Heart left ventricle (tissue), 16 donors: ENCODE measurements at regions not wholly inside any gene's neighbourhood (a gene's known extent, or its start where the extent isn't known, plus 50 kb on each side); places are given as distances from the start of the nearest gene placed in this dataset.

ENCODE experiments used
- ATAC-seq, 4 donors: fragments of 200-7000 bp; cut with Tn5 transposase; one replicate each; pipeline ENCODE4 v1.9.1; 2020 to 2022; ENCODE audit warnings: moderate library complexity in 4 of 4, mild to moderate bottlenecking in 3 of 4, moderate number of reproducible peaks in 1 of 4
- DNase-seq, 5 donors: peaks; one replicate each; pipeline ENCODE4 v3.0.0-alpha.2; 2020
- H3K27ac ChIP-seq, 12 donors: fragments of 200-600 bp; sonication (generic) in 4 of 12; one replicate each; pipeline versions ENCODE4 v1.5.0 to v1.8.0; 2016 to 2022; ENCODE audit warnings: mild to moderate bottlenecking in 2 of 12
- H3K27me3 ChIP-seq, 9 donors: fragments of 200-600 bp; sonication (generic) in 2 of 9; one replicate each; pipeline versions ENCODE4 v1.5.1 to v1.8.0; 2016 to 2022; ENCODE audit warnings: mild to moderate bottlenecking in 3 of 9
- H3K36me3 ChIP-seq, 9 donors: fragments of 200-600 bp; sonication (generic) in 2 of 9; one replicate each; pipeline versions ENCODE4 v1.5.0 to v1.8.0; 2018 to 2022; ENCODE audit warnings: mild to moderate bottlenecking in 2 of 9
- H3K4me1 ChIP-seq, 12 donors: fragments of 200-600 bp; sonication (generic) in 4 of 12; one replicate each; pipeline versions ENCODE4 v1.5.0 to v1.8.0; 2016 to 2022; ENCODE audit warnings: mild to moderate bottlenecking in 3 of 12
- H3K4me3 ChIP-seq, 12 donors: fragments of 200-600 bp; sonication (generic) in 4 of 12; one replicate each; pipeline versions ENCODE4 v1.5.0 to v1.8.0; 2017 to 2022; ENCODE audit warnings: mild to moderate bottlenecking in 9 of 12, moderate library complexity in 4 of 12
- H3K9me3 ChIP-seq, 12 donors: fragments of 200-600 bp; sonication (generic) in 4 of 12; one replicate each; pipeline versions ENCODE4 v1.5.0 to v1.8.0; 2016 to 2022; ENCODE audit warnings: mild to moderate bottlenecking in 1 of 12
- POLR2A ChIP-seq, 2 donors: fragments of 450-650 bp; IDR thresholded peaks; one replicate each; pipeline ENCODE4 v1.6.1; 2017; ENCODE audit warnings: antibody characterized with exemption in 2 of 2, mild to moderate bottlenecking in 2 of 2, moderate library complexity in 2 of 2
- WGBS, 4 donors: extraction: QIAGEN DNeasy Blood & Tissue Kit in 2 of 4; methylation state at CpG; one replicate each; pipeline versions ENCODE4 v1.1.5 to v1.1.7; 2013 to 2018; 5-methylcytosine and 5-hydroxymethylcytosine counted together
- intact Hi-C, 10 donors: fragments of 100-400 bp; cut with DNase I; formaldehyde crosslinking; loops; one replicate each; pipeline versions ENCODE4 v1.11.1 to v1.14.2; 2022
- TF ChIP-seq, protein P1 (sequence below), 12 donors: fragments of 200-600 bp; sonication (generic) in 4 of 12; IDR thresholded peaks; one replicate each; pipeline versions ENCODE4 v1.5.0 to v1.8.0; 2018 to 2022; ENCODE audit warnings: antibody characterized with exemption in 12 of 12, mild to moderate bottlenecking in 5 of 12
- donor health status: ischemic (EF 13 %, LVEDD 7.1; RV severe dilation, severe dysfunction).
- donor health status: healthy with polysubstance abuse.
- donor health status: DM: no; HTN: yes; CAD: no.
- donor health status: DM: no; HTN: no; CAD: no.
- donor health status: ischemic (EF 25% LVEDD 6.9; RV normal size, moderate dysfunction).
- donor health status: ischemic (EF 25% LVEDD 5.7; RV mildly dilated, moderate dysfunction).
- donor health status: healthy.
- donor health status: DM: yes; HTN: yes; CAD: no.
- donor health status: ischemic (EF 35%, LVEDD 5.7; RV mildly dilated, moderate dysfunction).
- donor health status: nonischemic (EF 11% LVEDD 7.7; RV severe dilation, severe dysfunction).
- donor health status: DM: yes; HTN: yes; CAD: no.
- donor health status: PGD.
- donor health status: ischemic (EF 29% LVEDD 5.4; RV normal size, mild dysfunction).
- donor health status: nonischemic (EF 23%, LVEDD 6.1; RV moderate dilation, normal function).

DNA sequence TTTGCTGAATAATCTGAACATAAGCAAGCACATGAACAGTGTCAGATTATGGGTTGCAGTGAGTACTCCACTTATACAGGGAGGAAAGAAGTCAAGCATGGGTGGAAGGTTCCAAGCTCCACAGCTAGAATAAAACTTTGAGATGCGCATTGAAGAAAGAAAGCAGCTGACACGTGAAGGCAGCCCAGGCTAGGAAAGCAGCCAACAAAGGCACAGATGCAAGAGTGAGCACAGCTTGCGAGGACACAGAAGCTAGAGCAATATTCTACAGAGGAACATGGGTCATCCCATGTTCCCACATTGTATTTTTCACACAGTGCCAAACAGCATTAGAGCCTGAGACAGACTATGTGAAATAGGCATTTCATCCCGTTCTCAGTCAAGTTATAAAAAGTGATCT is 194.6 kb upstream of the TBX20 start:
- H3K4me3 ChIP-seq, result no peak overlapping the region
- H3K4me1 ChIP-seq, result peaks cover 0 to 18% (median 0%) of the 10 kb centered on the region in 12 donors
- H3K27me3 ChIP-seq, result peaks cover 0 to 3% (median 0%) of the 10 kb centered on the region in 9 donors
- whole genome bisulfite sequencing, 4 donors, result 45 to 57% (median 54%) methylated on average over 4 of the region's 4 CpGs
- ATAC-seq (no peak), DNase-seq (no peak)
- H3K27ac ChIP-seq, result no peak overlapping the region
- no peaks in the 10 kb centered on the region for H3K36me3 ChIP-seq
- intact Hi-C loops, result loop anchor here in 1 of 10 donors (10.0 kb wide), 1 partner anchor 624 kb away; no protein-coding TSS in a partner anchor
- TF ChIP-seq, protein P1, sequence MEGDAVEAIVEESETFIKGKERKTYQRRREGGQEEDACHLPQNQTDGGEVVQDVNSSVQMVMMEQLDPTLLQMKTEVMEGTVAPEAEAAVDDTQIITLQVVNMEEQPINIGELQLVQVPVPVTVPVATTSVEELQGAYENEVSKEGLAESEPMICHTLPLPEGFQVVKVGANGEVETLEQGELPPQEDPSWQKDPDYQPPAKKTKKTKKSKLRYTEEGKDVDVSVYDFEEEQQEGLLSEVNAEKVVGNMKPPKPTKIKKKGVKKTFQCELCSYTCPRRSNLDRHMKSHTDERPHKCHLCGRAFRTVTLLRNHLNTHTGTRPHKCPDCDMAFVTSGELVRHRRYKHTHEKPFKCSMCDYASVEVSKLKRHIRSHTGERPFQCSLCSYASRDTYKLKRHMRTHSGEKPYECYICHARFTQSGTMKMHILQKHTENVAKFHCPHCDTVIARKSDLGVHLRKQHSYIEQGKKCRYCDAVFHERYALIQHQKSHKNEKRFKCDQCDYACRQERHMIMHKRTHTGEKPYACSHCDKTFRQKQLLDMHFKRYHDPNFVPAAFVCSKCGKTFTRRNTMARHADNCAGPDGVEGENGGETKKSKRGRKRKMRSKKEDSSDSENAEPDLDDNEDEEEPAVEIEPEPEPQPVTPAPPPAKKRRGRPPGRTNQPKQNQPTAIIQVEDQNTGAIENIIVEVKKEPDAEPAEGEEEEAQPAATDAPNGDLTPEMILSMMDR (IDR thresholded peaks at IDR 0.05), result no peak
- no peak for TF ChIP-seq POLR2A (IDR thresholded peaks at IDR 0.05)
- H3K9me3 ChIP-seq, result no peaks in the 10 kb centered on the region

DNA sequence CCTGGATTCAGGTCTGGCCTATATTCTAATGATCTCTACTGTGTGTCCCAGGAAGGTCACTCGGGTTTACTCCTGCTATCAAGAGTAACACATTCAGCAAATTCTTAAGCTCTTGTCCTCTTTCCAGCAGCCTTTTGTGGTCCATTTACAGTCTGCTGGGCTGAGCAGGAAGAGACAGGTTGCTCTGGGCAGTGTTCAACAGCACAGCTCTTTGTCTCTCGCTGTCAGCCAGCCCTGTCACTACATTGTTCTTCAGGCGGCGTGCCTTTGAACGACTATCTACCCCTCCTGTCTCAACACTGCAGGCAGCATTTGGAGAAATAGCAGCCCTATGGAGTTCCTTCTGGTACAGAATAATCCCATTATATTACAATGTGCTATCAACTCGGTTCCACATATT is 192.2 kb upstream of the TBX20 start:
- DNase-seq (peak in 4 of 5 donors; percentile 30 to 67 (median 58)), ATAC-seq (peak; percentile 93 to 97 (median 95))
- intact Hi-C loops, result loop anchor here in 1 of 10 donors (10.0 kb wide), 1 partner anchor 621 kb away; no protein-coding TSS in a partner anchor
- WGBS, 4 donors, result 20 to 42% (median 29%) methylated on average over 6 of the region's 6 CpGs
- Histone ChIP-seq H3K4me3 (no peak overlapping the region), H3K27me3 (no peaks in the 10 kb centered on the region), H3K36me3 (no peaks in the 10 kb centered on the region), H3K9me3 (no peaks in the 10 kb centered on the region), H3K4me1 (peaks cover 0 to 22% (median 0%) of the 10 kb centered on the region in 12 donors), H3K27ac (peak overlapping the region in 4 of 12 donors; percentile 6 to 72 (median 37))
- TF ChIP-seq POLR2A (IDR thresholded peaks at IDR 0.05), result no peak
- TF ChIP-seq, protein P1 (IDR thresholded peaks at IDR 0.05), result no peak

DNA sequence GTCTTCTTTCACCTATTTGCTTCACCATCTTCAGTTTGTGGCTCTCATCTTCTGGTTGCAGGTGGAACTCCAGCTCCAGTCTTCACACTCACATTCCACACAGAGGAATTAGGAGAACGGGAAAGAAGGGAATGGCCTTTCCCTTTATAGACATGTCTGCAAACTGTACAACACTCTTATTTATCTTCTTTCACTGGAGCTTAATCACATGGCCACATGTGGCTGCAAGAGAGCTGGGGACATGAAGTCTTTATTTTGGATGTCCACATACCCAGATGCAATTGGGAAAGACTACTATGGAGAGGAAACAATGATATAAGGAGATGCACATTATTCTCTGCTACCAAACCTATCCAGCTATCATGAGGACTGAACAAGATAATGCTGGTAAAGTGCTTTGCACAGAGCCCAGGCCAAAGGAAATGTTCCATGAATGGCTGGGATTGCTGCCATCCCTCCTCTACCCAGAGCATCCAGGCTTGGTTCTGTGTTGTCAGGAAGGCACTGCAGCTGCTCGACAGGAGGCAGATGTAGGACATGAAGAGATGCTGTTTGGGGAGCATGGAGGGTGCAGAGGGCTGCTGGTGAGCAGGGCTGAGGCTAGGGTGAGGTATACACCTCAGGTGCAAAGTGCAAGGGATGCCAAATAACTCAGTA is 183.8 kb upstream of the TBX20 start:
- H3K36me3 ChIP-seq, result no peaks in the 10 kb centered on the region
- peaks cover 0 to 10% (median 0%) of the 10 kb centered on the region in 12 donors for H3K4me1 ChIP-seq
- TF ChIP-seq, protein P1 (IDR thresholded peaks at IDR 0.05), result no peak
- TF ChIP-seq POLR2A (IDR thresholded peaks at IDR 0.05), result no peak
- H3K27ac ChIP-seq, result peak overlapping the region in 1 of 12 donors; percentile 45
- DNase-seq, result peak in 1 of 5 donors; percentile 56
- WGBS, 4 donors, result 35 to 47% (median 37%) methylated on average over 2 of the region's 2 CpGs
- ATAC-seq, result peak; percentile 83 to 93 (median 88)
- H3K4me3 ChIP-seq, result no peak overlapping the region
- intact Hi-C loops, result no loop called here
- peaks cover 0 to 7% (median 0%) of the 10 kb centered on the region in 12 donors for H3K9me3 ChIP-seq
- H3K27me3 ChIP-seq, result no peaks in the 10 kb centered on the region

GRCh38 chr7:35436452-35436851 is 182.6 kb upstream of the TBX20 start:
- H3K27ac ChIP-seq, result no peak overlapping the region
- no peak for ATAC-seq
- TF ChIP-seq, protein P1 (IDR thresholded peaks at IDR 0.05), result no peak
- no peak for TF ChIP-seq POLR2A (IDR thresholded peaks at IDR 0.05)
- WGBS, 4 donors, result 72 to 89% (median 78%) methylated on average over 5 of the region's 5 CpGs
- H3K27me3 ChIP-seq, result no peaks in the 10 kb centered on the region
- peaks cover 0 to 7% (median 0%) of the 10 kb centered on the region in 12 donors for H3K9me3 ChIP-seq
- no peak for DNase-seq
- H3K36me3 ChIP-seq, result no peaks in the 10 kb centered on the region
- H3K4me3 ChIP-seq, result no peak overlapping the region
- intact Hi-C loops, result no loop called here
- H3K4me1 ChIP-seq, result peaks cover 0 to 7% (median 0%) of the 10 kb centered on the region in 12 donors
